Neural progenitor cell (in vitro differentiated cells): ENCODE measurements at regions not wholly inside any gene's neighbourhood (a gene's known extent, or its start where the extent isn't known, plus 50 kb on each side); places are given as distances from the start of the nearest gene placed in this dataset.

ENCODE experiments used
- DNase-seq: peaks from one replicate; pipeline ENCODE4 v3.0.0-alpha.2; 2016; ENCODE audit warnings: low spot score
- H2AFZ ChIP-seq: fragments of 200-600 bp; sonication (generic); replicated peaks from 2 replicates; pipeline ENCODE4 v1.6.1; 2016; ENCODE audit warnings: antibody characterized with exemption
- H3F3A ChIP-seq: fragments of 200-600 bp; sonication (generic); 2 replicates; pipeline ENCODE4 v1.6.1; 2016; ENCODE audit warnings: antibody characterized with exemption, low read depth
- H3K27ac ChIP-seq: fragments of 200-600 bp; sonication (generic); 2 replicates; pipeline ENCODE4 v1.5.1; 2016; ENCODE audit warnings: mild to moderate bottlenecking
- H3K27me3 ChIP-seq: fragments of 200-600 bp; sonication (generic); 2 replicates; pipeline ENCODE4 v1.6.1; 2016; ENCODE audit warnings: mild to moderate bottlenecking, moderate library complexity
- H3K36me3 ChIP-seq: fragments of 200-600 bp; sonication (generic); 2 replicates; pipeline ENCODE4 v1.5.1; 2016
- H3K4me1 ChIP-seq: fragments of 200-600 bp; sonication (generic); 2 replicates; pipeline ENCODE4 v1.6.1; 2016; ENCODE audit warnings: mixed run types
- H3K4me2 ChIP-seq: fragments of 200-600 bp; sonication (generic); 2 replicates; pipeline ENCODE4 v1.6.1; 2016
- H3K4me3 ChIP-seq: fragments of 200-600 bp; sonication (generic); 2 replicates; pipeline ENCODE4 v1.5.1; 2016
- H3K79me2 ChIP-seq: fragments of 200-600 bp; sonication (generic); 2 replicates; pipeline ENCODE4 v1.6.1; 2016; ENCODE audit warnings: low read depth
- H3K9ac ChIP-seq: fragments of 200-600 bp; sonication (generic); 2 replicates; pipeline ENCODE4 v1.6.1; 2016
- H3K9me3 ChIP-seq: fragments of 200-600 bp; sonication (generic); 2 replicates; pipeline ENCODE4 v1.5.1; 2016; ENCODE audit warnings: low read depth
- H4K20me1 ChIP-seq: fragments of 200-600 bp; sonication (generic); 2 replicates; pipeline ENCODE4 v1.6.1; 2016; ENCODE audit warnings: low read depth
- H3K27ac Mint-ChIP-seq: 3 replicates; pipeline ENCODE4 v1.8.0; 2021; ENCODE audit warnings: mixed read lengths
- H3K27me3 Mint-ChIP-seq: 2 replicates; pipeline ENCODE4 v1.8.0; 2022; ENCODE audit warnings: low read depth, mild to moderate bottlenecking, inconsistent platforms, moderate library complexity, mixed read lengths; ENCODE audit not compliant: insufficient read depth
- H3K36me3 Mint-ChIP-seq: 3 replicates; pipeline ENCODE4 v1.8.0; 2021; ENCODE audit warnings: mixed read lengths
- H3K4me1 Mint-ChIP-seq: 3 replicates; pipeline ENCODE4 v1.8.0; 2021; ENCODE audit warnings: mixed read lengths
- H3K4me3 Mint-ChIP-seq: 3 replicates; pipeline ENCODE4 v1.8.0; 2021; ENCODE audit warnings: mild to moderate bottlenecking, moderate library complexity, mixed read lengths
- H3K9me3 Mint-ChIP-seq: 3 replicates; pipeline ENCODE4 v1.8.0; 2020; ENCODE audit warnings: mixed read lengths
- CTCF ChIP-seq: fragments of 200-600 bp; sonication (generic); IDR thresholded peaks from 2 replicates; pipeline ENCODE4 v1.5.1; 2017; ENCODE audit warnings: antibody characterized with exemption, mild to moderate bottlenecking
- EZH2 ChIP-seq: fragments of 200-600 bp; sonication (generic); IDR thresholded peaks from 2 replicates; pipeline ENCODE4 v1.6.1; 2017; ENCODE audit warnings: antibody characterized with exemption, mild to moderate bottlenecking, moderate library complexity
- EZH2phosphoT487 ChIP-seq: fragments of 200-600 bp; sonication (generic); IDR thresholded peaks from 2 replicates; pipeline ENCODE4 v1.6.1; 2017; ENCODE audit warnings: antibody characterized with exemption

GRCh38 chr5:142447887-142448286 is 123.1 kb upstream of the SPRY4 start:
- Histone ChIP-seq H3K27me3 (no peaks in the 10 kb centered on the region), H3K9me3 (no peaks in the 10 kb centered on the region), H3K27ac (no peak overlapping the region), H3K36me3 (no peaks in the 10 kb centered on the region), H3K4me1 (no peaks in the 10 kb centered on the region), H3K4me3 (no peak overlapping the region), H4K20me1 (no peaks in the 10 kb centered on the region), H2AFZ (no peak overlapping the region), H3F3A (no peaks in the 10 kb centered on the region), H3K4me2 (no peak overlapping the region), H3K79me2 (no peaks in the 10 kb centered on the region), H3K9ac (no peak overlapping the region)
- Mint-ChIP-seq H3K4me3 (no peak overlapping the region), H3K27ac (no peak overlapping the region), H3K36me3 (peaks cover 7% of the 10 kb centered on the region), H3K9me3 (peaks cover 34% of the 10 kb centered on the region), H3K27me3 (peaks cover 2% of the 10 kb centered on the region), H3K4me1 (peaks cover 4% of the 10 kb centered on the region)
- no peak for TF ChIP-seq EZH2
- TF ChIP-seq CTCF: no peak
- no peak for TF ChIP-seq EZH2phosphoT487
- DNase-seq: no peak

GRCh38 chr5:142446960-142447279 is 122.1 kb upstream of the SPRY4 start:
- Histone ChIP-seq H3K4me2 (no peak overlapping the region), H3K79me2 (no peaks in the 10 kb centered on the region), H3K9ac (no peak overlapping the region), H3K27me3 (no peaks in the 10 kb centered on the region), H3K27ac (no peak overlapping the region), H3K4me3 (no peak overlapping the region), H3K4me1 (no peaks in the 10 kb centered on the region), H3K9me3 (no peaks in the 10 kb centered on the region), H2AFZ (no peak overlapping the region), H3F3A (no peaks in the 10 kb centered on the region), H4K20me1 (no peaks in the 10 kb centered on the region), H3K36me3 (no peaks in the 10 kb centered on the region)
- Mint-ChIP-seq H3K36me3 (peaks cover 5% of the 10 kb centered on the region), H3K27ac (no peak overlapping the region), H3K4me1 (peaks cover 7% of the 10 kb centered on the region), H3K9me3 (peaks cover 28% of the 10 kb centered on the region), H3K27me3 (peaks cover 2% of the 10 kb centered on the region), H3K4me3 (no peak overlapping the region)
- TF ChIP-seq EZH2phosphoT487 (no peak), EZH2 (no peak), CTCF (no peak)
- DNase-seq: no peak

DNA sequence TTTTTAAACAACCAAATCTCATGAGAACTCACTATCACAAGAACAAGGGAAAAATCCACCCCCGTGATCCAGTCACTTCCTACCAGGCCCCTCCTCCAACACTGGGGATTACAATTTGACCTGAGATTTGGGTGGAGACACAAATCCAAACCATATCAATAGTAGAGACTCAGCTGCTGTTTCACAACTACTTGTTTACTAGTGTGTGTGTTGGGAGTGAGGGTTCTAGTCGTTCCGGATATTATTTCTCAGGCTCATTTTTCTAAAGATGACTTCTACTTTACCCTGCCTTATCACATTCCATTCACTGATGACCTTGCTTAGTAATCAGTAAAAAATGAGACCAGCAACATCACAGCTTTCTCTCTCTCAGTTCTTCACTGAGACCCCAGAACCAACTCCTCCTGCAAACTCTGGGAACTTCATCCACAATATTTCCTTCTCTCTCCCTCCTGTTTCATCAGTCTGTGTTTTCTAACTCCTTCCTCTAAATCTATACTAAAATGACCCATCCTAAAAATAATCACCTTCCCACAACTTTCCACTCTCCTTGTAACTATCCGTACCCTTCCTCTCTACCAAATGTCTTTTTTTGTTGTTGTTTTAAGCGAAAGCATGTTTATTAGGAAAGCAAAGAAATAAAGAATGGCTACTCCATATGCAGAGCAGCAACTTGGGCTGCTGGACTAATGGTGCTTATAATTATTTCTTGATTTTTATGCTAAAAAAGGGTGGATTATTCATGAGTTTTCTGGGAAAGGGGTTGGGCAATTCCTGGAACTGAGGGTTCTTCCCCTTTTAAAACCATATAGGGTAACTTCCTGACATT is 121.5 kb upstream of the SPRY4 start:
- TF ChIP-seq EZH2phosphoT487: no peak
- no peak for TF ChIP-seq CTCF
- TF ChIP-seq EZH2: no peak
- H3K9me3 Mint-ChIP-seq: peaks cover 27% of the 10 kb centered on the region
- no peak overlapping the region for H3K4me3 ChIP-seq

More for the DNA sequence above, 121.5 kb upstream of the SPRY4 start:
- Histone ChIP-seq H3K27me3 (no peaks in the 10 kb centered on the region), H3K27ac (no peak overlapping the region), H2AFZ (no peak overlapping the region), H3K79me2 (no peaks in the 10 kb centered on the region), H3K4me2 (no peak overlapping the region), H3K9me3 (no peaks in the 10 kb centered on the region), H3K4me1 (no peaks in the 10 kb centered on the region), H3K9ac (no peak overlapping the region), H4K20me1 (no peaks in the 10 kb centered on the region), H3F3A (no peaks in the 10 kb centered on the region), H3K36me3 (no peaks in the 10 kb centered on the region)
- Mint-ChIP-seq H3K4me3 (no peak overlapping the region), H3K36me3 (peaks cover 4% of the 10 kb centered on the region), H3K27me3 (peaks cover 2% of the 10 kb centered on the region), H3K4me1 (peaks cover 12% of the 10 kb centered on the region), H3K27ac (no peak overlapping the region)
- DNase-seq: no peak
